ENCODE measurements at regions not wholly inside any gene's neighbourhood (a gene's known extent, or its start where the extent isn't known, plus 50 kb on each side); places are given as distances from the start of the nearest gene placed in this dataset.

DNA sequence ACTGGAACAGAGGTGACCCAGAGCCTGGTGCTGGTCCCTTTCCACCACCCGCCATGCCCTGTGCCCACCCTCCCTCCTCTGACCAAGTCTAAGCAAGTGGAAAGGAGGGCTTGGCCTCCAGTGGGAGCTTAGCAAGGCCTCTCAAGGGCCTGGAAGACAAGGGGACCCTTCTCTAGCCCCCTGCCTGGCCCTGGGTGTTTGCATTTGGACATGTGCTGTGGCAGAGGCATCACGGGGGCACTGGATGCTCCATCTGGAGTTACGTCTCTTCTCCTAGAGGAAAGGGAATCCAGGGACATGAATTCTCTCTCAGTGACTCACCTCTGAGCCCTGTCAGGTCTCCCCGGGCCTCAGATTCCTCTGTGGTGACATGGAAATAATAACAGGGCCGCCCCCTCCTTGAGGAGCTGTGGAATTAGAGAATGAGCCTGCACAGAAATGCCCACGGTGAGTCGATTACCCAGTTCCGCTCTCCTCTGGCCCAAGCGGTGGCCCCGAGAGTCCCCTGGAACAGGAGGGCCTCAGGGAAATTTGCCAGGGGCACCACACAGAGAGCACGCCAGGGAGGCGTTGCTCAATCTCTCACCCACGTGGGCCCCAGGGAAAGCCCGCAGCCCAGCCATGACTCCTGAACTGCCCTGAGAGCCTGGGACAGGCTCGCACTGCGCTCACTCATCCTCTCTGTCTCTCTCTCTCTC, 189.6 kb downstream of the BCOR start:
- DNase-seq (ENCODE audit: extremely low read depth in 1 of 2, low read depth in 1 of 2) = no peak

DNA sequence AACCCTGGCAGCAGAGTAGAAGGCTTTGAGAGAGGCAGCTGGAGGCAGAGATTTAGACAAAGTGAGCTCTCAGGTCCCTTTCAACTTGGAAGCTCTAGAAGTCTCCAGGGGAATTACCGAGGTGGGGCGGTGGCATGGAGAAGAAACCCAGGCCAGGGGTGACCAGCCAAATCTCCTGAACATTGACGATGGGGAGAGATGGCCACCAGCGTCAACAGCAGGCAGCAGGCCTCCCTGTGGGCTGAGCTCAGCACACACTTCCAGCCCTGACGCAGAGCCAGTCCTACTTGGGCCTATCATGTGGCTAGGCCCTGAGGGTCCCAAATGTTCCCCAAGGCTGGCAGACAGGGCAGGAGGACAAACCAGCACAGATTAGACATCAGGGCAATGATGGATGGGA, 187.8 kb downstream of the BCOR start:
- DNase-seq (ENCODE audit: extremely low read depth in 1 of 2, low read depth in 1 of 2) = no peak

DNA sequence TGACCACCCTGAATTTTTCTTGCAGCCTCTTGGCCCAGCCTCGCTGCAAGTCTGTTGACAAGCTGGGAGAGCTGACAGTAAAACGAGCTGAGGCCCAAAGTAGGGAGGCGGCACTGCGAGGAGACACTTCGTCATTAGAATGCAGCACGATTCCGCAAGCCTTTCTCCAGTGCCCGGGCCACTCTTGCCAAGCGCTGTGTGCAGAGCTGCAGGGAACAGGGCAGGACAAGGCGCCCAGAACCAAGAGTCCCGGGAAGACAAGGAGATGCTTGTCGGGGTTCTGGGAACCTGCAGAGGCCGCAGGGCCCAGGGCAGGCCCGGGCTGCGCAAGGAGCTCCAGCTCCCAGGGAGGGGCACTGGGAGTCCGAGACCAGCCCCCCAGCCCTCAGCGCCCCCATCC, 187.1 kb downstream of the BCOR start:
- DNase-seq (ENCODE audit: extremely low read depth in 1 of 2, low read depth in 1 of 2) = no peak

DNA sequence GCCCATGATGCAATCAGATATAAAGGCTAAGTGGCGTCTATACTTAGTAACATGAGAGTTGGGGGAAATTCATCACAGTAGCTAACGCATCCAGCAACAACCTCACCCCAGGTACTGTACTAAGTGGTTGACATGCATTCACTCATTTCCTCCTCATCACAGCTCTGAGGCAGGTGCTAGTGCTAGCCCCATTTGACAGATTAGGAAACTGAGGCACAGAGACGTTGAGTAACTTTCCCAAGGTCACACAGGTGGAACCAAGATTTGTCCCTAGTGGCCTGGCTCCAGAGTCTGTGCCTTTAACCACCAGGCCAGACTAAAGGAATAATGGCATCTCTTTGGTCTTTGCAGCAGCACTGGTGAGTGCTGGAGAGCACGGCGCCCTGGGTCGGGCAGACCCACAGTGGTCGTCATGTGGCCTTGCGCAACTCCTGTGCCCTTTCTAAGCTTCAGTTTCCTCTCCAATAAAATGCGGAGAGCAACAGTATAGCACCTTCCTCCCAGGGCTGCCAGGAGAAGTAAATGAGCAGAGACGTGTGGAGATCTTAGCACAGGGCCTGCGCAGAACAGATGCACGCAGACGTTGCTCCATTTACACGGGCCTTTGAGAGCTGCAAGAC, 186.4 kb downstream of the BCOR start:
- DNase-seq (ENCODE audit: extremely low read depth in 1 of 2, low read depth in 1 of 2) = no peak

DNA sequence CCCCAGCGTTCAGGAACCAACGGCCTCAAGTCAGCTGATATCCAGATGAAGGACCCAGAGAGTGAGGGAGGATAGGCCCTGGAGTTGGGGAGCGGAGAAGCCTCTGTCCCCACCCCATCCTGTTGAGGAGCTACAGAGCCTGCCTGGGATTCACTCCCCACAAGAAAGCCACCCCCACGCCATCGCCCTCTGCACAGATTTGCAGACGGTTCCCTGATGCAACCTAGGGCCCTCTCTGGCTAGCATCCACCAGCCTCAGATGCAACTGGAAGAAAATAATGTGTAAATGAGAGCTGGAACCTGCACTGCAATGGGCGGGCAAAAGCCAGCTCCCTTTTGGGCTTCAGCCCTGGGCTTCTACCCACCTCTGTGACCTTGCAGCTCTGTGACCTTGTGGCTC, 185.6 kb downstream of the BCOR start:
- no peak for DNase-seq (ENCODE audit: extremely low read depth in 1 of 2, low read depth in 1 of 2)

DNA sequence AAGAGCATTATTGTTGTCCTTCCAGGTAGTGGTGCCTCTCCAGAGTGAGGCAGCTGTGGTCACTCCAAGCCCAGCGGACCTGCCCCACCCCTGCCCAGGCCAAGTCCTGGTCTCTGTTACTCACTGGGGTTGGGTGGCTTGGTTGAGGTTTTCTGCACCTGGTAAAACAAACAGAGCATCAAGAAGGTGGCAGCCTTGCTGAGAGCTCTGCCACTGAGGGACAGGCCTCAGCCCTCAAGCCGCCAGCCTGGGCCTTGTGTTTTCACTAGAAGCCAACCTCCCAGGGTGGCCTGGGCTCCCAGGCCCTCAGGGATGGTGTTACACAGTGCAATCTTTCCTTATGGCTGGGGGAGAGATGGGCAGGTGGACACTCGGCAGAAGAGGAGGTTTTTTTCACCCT, 182.7 kb downstream of the BCOR start:
- no peak for DNase-seq (ENCODE audit: extremely low read depth in 1 of 2, low read depth in 1 of 2)

DNA sequence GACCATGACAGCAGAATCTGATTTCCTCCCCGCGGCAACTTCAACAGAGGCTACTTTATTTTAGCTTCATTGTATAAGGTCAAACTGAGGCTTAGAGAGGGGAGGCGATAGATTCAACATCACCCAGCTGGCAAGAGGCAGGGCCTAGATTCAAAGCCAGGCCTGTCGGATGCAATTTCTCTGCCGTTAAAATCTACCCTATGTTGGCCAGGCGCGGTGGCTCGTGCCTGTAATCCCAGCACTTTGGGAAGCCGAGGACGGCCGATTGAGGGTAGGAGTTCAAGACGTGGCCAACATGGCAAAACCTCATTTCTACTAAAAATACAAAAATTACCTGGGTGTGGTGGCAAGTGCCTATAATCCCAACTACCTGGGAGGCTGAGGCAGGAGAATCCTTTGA, 182.2 kb downstream of the BCOR start:
- no peak for DNase-seq (ENCODE audit: extremely low read depth in 1 of 2, low read depth in 1 of 2)

DNA sequence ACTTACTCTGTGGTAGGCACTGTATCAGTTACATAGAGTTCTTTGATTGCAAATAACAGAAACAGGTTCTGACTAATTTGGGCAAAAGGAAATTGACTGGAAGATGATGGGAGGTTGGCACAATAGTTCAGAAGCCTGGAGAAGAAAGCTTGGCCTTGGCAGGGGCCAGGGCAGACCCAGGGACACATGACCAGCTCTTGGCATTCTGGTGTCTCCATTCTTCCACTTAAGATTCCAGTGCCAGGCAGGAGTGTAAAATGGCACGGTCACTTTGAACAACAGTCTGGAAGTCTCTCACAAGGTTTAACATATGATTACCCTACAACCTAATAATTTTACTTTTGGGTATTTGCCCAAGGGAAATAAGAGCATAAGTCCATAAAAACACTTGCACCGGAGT, 175.9 kb downstream of the BCOR start:
- no peak for DNase-seq (ENCODE audit: extremely low read depth in 1 of 2, low read depth in 1 of 2)

DNA sequence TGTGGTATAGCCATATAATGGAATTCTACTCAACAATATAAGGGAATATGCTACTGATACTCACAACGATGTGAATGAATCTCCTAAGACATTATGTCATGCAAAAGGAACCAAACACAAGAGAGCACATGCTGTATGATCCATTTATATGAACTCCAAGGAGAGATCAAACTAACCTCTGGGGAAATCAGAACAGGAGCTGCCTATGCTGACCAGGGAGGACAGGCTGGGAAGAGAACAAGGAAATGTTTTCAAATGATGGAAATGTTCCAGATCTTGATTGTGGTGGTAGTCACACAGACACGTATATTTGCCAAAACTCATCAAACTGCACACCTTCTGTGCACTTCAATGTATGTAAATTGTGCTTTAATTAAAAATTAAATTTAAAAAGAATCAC, 175.3 kb downstream of the BCOR start:
- DNase-seq (ENCODE audit: extremely low read depth in 1 of 2, low read depth in 1 of 2) = no peak

DNA sequence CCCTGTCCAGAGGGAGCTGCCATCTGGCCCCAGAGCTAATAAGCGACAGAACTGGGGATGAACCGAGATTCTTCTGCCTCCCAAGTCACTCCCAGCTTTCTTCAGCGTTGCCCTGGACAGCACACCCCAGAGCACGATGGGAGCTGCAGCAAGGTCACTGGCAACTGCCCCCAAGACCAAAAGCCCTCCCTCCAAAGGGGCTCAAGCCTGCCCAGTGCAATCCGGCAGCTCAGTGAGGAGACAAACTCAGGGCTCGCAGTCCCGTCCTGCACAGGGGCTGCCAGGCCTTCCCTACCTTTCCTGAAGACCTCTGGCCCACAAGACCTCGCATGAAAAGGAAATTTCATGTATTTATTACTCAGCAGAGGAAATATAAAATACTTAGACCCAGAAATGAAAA, 174.8 kb downstream of the BCOR start:
- DNase-seq (ENCODE audit: extremely low read depth in 1 of 2, low read depth in 1 of 2) = no peak

DNA sequence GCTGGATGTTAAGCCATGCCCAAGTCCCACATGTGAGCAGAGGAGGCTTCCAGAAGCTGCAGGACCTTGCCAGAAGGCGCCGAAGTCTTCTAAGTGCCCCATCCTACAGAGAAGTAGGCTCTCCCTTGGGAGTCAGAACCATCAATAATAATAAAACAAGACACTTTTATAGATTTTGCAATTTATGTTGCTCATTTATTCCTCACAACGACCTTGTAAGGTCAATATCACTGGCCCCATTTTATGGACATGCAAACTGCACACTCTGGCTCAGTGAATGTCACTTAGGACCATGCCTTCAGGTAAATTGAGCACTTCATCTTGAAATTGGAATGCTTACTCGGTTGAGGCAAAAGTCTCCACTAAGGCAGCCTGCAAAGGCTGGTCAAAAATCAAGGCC, 170.4 kb downstream of the BCOR start:
- no peak for DNase-seq (ENCODE audit: extremely low read depth in 1 of 2, low read depth in 1 of 2)

DNA sequence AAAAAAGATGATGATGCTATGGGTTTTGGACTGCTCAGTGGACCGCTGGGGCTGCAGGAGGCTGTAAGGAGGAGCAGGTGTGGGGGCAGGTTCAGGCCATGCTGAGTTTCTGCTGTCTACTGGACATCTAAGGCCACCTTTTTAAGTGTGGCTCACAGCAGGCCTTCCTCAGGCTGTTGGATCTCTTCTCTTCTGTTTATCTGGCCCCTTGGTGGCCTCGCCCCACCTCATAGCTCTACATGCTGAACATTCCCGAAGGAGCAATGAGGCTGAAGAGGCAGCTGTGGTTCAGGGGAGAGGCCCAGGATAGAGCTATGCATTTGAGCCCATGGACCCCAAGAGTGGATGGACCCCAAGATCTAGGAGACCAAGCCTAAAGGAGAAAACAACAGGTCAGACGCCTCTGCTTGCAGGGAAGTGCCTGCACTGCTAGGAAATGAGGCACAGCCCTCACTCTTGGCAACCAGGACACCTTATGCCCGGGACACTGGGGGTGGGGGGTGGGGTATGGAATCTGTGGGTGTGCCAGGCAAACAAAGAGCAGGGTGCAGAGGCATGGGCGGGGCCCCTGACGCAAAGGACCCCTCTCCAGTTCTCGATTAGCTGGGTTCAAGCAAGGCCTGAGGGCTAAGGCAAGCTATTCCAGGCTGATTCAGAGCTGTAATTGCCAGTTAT, 168.9 kb downstream of the BCOR start:
- no peak for DNase-seq (ENCODE audit: extremely low read depth in 1 of 2, low read depth in 1 of 2)

DNA sequence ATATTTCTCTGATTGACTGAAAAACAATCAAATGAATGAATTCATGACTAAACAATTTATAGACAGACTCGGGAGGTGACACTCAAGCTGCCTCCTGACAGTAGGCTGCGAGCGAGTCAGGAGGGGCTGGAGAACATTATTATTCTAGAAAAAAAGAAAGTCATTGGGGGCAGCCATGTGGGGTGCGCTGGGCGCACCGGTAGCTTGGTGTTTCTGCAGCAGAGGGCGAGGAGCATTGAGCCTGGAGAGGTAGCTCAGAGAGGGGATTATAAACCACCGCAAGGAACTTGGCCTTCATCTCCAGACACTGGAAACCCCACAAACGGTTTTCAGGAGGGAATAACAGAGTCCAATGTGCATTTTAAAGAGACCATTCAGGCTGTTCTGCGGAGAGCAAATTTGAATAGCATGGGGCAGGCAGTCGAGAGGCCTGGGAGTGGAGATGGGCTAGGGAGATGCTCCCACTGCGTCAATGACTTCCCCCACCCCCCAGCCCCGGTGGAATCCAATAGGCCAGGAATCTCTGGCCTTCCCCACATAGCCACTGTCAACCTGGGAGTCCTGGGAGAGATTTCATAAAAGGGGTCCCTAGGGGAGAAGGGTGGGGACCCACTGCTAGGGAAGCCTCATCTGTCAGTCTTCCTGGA, 168.3 kb downstream of the BCOR start:
- DNase-seq (ENCODE audit: extremely low read depth in 1 of 2, low read depth in 1 of 2) = no peak

DNA sequence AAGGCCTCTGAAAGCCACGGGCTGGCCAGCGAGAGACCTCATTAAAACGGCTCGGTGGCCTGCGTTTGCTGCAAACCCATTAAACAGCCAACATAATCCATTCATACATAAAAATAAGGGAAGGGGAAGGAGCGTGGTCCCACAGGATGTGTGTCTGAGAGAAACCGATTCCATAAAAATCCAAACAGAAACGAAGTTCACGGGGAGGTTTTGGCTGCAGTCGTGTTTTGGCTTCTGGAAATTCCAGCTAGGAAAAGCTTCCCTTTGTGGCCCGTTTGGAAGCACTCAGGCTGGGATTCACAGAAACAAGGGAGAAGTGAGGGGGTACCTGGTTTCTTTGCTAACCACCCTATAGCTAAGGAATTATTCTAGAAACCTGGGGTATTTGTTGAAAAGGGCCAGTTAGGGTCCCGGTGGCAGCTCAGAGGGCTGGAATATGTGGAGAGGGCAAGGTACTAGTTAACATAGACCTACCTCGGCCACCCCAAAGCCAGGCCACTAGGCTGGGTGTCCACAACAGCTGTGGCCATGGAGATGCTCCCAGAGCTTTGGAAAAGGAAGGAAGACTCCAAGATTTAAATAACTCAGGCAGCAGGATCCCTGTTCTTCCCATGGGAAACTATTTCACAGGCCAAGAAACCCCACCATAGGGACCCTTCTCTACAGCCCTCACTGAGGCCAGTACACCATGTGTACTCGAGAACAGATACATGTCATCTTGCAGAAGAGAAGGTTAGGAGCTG, 166.8 kb downstream of the BCOR start:
- DNase-seq (ENCODE audit: extremely low read depth in 1 of 2, low read depth in 1 of 2) = no peak

DNA sequence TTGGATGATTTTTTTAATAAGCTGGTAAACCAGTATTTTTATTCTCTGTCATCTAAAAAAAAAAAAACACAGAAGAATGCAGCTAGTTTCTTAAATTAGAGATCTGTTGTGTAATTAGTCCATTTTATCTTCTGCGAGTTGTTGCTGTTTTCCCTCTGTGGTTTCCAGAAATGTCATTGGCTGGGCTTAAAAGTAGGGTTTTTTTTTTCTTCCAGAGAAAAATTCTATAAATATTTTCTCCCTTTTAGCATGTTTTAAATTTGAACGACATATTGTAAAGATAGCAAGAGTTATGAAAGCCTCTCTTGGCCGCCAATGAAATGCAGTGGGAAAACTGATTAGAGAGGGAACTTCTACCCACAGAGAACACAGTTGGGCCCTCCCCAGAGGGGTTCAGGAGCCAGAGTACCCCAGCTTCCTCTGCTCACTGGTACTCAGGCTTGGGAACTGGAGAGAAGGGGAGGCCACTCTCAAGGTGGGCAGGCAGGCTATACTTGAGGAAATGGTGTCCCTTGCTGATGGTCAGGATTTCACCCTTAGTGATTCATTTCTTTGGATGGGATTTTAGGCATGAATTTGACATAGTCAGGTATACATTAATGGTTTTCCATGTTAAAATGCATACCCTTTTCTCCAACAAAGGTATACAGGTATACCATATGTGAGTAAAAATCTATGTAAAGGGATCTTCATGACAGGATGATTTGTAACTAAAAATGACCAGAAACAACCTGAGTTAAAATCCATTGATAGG, 166.1 kb downstream of the BCOR start:
- DNase-seq (ENCODE audit: extremely low read depth in 1 of 2, low read depth in 1 of 2) = no peak

DNA sequence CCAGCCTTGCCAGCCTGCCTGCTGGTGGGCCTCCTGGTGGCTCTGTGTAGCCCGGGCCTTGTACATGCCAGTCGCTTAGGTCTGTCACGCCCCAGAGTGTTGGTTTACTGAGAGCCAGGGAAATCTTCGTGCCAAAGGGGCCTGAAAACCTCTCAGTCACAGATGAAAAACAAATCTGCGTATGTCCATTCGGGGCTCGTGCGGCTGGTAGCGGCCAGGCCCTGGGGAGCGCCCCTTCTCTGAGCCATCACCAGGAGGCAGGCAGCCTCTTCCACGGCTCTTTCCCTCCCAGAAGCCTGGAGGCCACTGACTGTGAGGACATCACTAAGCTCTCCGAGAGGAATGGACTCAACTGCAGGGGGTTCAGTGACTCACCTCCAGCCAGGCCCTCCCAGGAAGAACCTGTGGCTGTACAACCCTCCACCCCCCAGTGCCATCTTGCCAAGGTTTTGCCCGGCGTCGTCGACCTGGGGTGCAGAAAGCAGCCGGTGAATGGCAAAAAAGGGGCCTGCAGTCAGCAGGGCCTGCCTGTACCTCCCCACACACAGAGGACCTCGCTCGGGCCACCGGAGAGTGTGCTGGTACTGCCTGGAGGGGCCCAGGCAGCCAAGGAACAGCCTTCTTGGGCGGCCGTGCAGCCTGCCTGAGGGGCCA, 162.2 kb downstream of the BCOR start:
- no peak for DNase-seq (ENCODE audit: extremely low read depth in 1 of 2, low read depth in 1 of 2)

DNA sequence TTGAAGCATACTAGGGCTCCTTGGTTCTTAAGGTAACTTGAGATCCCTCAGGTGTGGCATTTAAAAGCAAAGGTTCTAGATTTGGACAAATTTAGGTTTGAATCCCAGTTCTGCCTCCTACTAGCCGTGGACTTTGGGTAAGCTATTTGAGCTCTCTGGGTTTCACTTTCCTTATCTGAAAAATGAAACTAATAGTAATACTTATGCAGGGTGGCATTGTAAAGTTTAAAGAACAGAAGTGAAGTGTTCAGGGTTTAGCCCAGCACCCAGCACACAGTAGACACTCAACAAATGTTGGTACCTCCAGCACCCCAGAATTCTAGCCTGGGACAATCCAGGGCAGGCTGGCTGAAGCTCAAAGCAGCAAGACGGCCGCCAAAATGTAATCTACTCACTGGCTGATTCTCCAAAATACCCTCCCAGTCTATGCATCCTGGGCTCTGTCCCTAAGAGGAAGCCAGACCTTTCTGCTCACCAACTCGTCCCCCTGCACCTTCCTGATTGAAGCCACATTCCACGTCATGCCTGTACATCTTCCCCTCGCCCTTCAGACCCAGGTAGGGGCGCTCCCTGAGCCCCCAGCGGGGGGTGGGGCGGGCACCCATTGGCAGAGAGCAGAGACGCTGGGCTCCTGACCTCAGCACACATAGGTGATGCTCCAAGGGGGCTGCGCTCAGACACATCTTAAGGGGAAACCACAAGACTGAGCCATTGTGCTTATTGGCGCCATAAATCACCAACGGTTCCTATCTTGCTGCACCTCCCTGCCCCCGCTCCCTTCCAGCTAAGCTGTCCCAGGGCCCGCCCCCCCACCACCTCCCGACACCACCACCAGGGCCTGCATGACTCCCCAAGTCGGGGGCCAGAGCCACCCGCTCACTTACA, 160.6 kb downstream of the BCOR start:
- DNase-seq (ENCODE audit: extremely low read depth in 1 of 2, low read depth in 1 of 2) = no peak

DNA sequence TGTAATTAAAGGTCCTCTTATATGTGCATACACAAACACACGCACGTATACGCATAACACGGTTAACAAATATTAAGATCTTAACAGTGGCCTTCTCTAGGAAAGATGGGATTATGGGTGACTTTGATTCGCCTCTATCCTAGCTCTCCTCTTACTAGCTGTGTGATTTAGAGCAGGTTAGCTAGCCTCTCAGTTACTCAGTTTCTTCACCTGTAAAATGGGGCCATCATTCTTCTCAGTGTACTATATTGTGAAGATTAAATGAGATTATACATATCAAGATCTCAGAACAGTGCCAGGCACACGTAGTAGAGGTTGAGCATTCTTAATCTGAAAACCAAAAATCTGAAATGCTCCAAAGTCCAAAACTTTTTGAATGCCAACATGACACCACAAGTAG, 159.3 kb downstream of the BCOR start:
- no peak for DNase-seq (ENCODE audit: extremely low read depth in 1 of 2, low read depth in 1 of 2)

DNA sequence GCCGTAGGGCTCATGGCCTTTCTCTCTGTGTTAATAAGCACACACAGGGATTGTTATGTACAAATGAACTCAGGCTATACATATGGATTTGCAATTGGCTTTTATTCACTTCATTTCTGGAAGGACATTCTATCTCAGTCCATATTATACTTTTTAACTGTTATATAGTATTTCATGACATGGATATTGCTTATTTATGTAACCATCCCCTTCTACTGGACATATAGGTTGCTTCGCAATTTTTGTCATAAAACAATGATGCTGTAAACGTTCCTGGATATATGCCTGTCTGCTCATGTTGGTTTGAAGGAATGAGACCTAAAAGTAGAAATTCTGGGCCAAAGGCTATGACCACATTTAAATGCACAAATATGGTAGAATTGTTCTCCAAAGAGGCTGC, 158.1 kb downstream of the BCOR start:
- no peak for DNase-seq (ENCODE audit: extremely low read depth in 1 of 2, low read depth in 1 of 2)

All from stimulated activated CD8-positive, alpha-beta memory T cell treated with anti-CD3 and anti-CD28 coated beads, Interleukin-7, amount 100 ng/mL, for 48 hours (primary cell).